ENCODE measurements at regions not wholly inside any gene's neighbourhood (a gene's known extent, or its start where the extent isn't known, plus 50 kb on each side); places are given as distances from the start of the nearest gene placed in this dataset.

DNA sequence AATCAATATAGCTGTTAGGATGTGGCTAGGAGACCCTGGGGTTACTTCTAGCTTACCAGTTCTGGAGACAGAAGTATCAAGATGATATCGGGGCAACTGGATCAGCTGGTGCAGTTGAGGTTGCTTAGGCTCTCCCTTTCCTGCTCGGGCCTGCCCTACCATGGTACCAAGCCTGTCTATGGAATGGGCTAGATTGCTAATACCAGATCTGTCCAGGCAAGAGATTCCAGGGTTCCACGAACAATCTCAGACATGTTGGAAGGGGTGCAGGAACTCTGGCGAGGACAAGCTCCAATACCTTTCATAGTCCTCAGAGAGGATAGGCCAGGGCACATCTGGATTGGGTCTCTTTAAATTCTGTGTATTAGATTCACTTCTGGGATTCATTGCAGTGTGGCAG lies 53.8 kb downstream of the ADM start:
- DNase-seq: no peak

DNA sequence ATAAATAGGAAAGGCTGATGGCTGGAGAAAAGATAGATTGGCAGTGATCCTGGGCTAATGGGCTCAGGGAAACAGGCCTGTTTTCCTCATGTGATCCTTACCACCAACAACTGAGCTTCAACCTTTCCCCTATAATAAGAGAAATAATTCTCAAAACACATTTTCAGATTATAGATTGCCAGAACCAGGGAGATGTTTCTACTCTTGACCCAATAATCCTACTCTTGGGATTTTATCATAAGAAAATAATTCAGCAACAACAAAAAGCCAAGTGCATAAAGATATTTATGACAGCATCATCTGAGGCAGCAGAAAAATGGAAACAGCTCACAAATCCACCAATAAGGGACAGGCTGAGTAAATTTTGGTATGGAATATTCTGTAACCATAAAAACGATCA lies 54.3 kb downstream of the ADM start:
- DNase-seq: no peak

- no peak for DNase-seq
These were observed 56.0 kb downstream of the ADM start for GRCh38 chr11:10360835-10361234.

DNA sequence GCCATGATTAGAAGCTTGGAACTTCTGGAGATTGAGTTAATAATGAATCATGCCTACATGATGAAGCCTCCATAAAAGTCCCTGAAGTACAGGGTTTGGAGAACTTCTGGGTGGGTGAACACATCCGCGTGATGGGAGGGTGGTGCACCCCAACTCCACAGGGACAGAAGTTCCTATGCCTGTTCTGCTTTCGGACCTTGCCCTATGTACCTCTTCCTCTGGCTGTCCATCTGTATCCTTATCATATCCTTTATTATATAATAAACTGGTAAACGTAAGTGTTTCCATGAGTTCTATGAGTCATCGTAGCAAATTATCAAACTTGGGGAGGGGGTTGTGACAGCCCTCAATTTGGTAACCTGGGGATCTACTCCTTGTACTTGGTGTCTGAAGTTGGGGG lies 60.2 kb downstream of the ADM start:
- no peak for DNase-seq

DNA sequence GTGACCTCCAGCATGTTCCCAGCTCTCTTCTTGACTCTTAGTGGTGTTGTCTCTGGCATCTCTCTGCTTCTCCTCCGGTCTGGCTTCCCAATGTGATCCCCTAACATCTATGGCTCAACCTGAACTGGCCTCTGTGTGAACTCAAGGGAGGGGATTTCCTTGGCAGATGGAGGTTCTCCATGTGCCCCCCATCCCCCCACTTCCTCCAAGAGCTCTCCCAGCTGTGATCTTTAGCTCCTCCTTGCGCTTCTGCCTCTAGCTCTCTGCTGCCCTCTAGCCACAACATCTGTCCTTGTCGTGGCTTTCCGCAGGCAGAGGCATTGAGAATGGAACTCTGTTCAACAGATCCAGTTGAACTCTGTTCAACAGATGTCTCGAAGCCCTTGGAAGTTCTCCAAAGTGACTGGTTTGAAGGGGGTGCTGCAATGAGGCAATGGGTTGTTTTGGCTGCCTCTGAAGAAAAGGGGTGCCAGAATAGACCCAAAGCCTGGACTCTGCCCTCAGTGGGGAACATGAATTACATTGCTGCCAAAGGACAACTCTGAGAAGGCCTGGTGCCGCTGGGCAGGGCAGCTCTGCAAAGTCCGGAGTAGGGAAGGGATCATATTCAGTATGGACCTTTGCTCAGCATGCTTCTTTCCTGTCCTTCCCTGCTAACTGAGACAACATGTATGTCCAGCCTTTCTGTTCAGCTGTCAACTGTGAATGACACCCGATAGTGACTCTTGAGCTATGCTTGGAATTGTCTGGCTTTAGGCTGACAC lies 61.9 kb downstream of the ADM start:
- DNase-seq: peak; percentile 74

- DNase-seq: no peak
These were observed 67.2 kb downstream of the ADM start for GRCh38 chr11:10371926-10372641.

- DNase-seq: no peak
These were observed 68.5 kb downstream of the ADM start for GRCh38 chr11:10373340-10373739.

DNA sequence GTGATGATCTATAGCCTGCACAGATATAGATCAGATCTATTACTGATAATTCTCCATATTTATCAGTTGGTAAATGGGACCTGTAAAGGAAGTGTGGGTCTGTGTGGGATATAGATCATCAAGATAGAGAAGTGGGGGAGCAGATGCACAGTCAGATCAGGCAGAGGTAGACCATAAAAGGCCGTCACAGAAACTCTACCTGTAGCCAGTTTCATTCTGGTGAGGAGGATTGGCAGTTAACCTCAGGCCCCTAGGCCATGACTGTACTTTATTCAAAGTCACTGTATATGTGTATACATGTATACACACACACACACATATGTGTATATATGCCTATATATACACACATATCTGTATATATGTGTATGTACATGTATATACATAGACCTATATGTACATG lies 69.1 kb downstream of the ADM start:
- no peak for DNase-seq

- DNase-seq: no peak
These were observed 69.5 kb downstream of the ADM start for GRCh38 chr11:10374386-10374785.

- DNase-seq: no peak
These were observed 70.6 kb downstream of the ADM start for GRCh38 chr11:10375280-10375971.

DNA sequence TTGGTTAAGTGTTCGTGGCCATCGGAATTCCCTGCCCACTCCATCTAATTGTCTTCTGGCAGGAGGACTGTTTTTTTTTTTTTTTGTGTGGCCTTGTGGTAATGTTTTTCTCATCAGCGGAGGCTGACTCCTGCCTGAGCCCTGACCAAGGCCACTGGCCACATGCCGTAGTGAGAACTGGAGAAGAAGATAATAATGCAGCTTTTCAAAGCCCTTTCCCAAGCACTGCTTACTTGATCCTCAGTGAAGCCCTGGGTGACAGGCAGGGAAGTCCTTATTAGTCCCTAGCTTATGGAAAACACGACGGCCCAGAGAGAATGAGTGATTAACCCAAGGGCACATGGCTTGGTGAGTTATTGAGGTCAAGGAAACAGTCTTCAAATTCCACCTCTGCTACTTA lies 71.2 kb downstream of the ADM start:
- no peak for DNase-seq

DNA sequence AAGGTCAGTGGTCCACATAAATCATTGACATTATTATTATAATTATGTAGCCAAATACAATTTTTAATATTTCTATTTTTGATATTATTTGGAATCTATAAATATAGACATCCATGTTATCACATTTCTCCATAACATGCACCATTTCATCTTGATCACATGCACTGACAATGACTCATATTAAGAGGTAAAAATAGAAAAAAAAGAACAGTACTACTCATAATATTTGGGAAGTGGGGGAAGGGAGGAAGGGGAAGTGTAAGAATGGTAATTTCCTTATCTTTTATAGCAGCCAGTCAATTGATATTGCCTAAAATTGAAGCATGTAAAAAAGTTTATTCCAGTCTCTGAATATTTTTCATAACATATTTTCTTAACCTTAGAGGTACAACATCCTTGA lies 72.3 kb downstream of the ADM start:
- no peak for DNase-seq

DNA sequence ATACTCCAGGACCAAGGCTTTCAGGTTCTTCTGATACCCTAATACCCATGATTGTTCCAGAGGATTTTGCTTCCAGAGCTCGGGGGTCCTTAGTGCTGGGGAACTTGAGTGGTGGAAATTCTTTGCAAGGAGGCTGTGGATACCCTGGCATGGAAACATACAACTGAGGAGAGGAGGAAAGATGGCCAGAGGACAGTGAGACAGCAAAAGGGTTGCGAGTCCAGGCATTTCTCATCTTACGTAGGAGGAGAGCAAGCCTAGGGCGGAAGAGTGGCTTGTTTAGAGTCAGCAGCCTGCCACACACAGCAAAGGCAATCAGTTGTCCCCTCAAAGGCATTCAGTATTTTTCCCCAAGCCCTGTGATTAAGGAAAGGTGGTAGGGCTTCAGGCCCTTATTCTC lies 73.5 kb downstream of the ADM start:
- DNase-seq: no peak

DNA sequence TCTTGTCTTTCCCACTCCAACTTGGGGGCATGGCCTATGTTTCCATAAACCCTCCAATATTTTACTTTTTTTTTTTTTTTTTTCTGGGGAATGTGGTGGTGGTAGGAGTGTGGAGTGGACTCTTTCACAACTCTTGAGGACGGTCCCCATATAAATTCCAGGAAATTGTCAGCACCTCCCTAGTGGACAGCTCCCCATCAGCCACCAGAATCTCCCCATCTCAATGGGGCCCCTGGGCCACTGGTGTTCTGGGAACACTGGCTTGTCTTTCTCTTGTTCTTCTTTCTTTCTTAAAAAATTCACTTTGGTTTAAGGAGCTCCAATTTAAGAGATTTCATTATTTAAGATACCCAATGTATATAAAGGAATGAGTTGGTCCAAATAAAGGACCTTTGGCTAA lies 74.1 kb downstream of the ADM start:
- no peak for DNase-seq

DNA sequence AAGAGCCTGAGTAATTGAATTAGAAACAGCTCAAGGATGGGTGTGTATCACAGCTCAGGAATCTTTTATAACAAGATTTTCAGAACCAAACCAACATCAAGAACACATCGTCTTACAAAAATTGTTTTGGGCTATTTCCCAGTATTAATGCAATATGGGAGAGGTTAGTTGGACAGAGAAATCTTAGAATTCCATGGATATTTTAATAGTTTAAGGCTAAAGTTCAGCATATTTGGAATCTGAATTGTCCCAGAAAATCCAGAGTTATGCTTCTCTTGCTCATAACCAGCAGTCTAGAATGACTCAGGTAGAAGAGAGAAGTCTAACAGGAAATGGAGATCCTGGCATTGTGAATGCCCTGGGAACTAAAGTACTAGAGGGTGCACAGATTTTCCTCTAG lies 74.6 kb downstream of the ADM start:
- DNase-seq: no peak

GRCh38 chr11:10379871-10380568 lies 75.0 kb upstream of the AMPD3 start:
- no peak for DNase-seq

GRCh38 chr11:10380921-10381320 lies 74.1 kb upstream of the AMPD3 start:
- no peak for DNase-seq

DNA sequence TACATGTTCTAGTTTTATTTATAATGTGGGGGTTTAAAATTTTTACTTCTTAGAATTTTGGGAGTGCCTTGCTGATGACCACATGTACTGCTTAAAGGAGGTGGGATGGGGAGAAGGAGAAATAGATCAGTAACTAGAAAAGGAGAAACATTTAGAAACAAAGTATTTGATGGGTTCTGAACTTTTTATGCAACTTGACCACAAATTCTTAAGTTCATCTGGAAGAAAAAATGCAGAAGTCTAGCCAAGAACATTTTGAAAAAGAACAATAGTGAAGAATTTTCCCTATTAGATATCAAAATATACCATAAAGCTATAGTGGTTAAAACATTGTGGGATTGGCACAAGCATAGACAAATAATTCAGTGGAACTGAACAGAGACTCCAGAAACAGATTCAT lies 73.3 kb upstream of the AMPD3 start:
- no peak for DNase-seq

DNA sequence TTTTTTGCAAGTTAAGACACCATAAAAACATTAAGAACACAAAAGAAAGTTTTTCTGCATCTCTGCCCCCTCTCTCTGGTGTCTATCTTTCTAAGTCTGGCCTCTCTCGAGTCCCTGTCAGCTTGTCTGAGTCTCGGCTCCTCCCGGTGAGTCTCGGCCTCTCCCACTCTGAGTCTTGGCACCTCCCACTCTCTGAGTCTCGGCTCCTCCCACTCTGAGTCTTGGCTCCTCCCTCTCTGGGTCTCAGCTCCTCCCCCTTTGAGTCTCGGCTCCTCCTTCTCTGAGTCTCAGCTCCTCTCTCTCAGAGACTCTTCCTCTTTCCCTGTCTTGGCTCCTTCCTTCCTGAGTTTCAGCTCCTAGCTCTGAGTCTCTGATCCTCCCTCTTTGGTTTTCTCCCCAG lies 72.5 kb upstream of the AMPD3 start:
- no peak for DNase-seq

DNA sequence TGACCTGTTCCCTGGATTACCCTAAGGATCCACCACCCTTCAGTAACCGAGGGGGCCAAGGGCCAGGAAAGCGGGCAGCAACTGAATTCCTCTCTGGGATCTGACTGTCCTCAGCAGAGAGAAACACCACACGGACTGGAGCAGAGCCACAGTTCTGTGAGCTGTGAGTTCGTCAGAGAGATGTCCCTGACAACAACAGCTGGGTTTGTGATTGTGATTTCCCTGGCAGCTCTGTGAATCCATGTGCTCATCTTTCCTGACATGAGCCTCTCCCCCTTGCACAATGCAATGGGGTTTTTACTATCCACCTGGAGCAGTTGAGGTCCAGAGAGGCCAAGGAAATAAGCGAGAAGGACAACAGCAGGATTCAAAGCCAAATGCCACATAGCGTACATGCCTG lies 69.4 kb upstream of the AMPD3 start:
- no peak for DNase-seq

- DNase-seq: peak; percentile 35
These were observed 68.7 kb upstream of the AMPD3 start for GRCh38 chr11:10386361-10386760.

- peak; percentile 38 for DNase-seq
These were observed 68.2 kb upstream of the AMPD3 start for GRCh38 chr11:10386861-10387205.

Measured in right forelimb (tissue), 1 donor.